ENCODE measurements at regions not wholly inside any gene's neighbourhood (a gene's known extent, or its start where the extent isn't known, plus 50 kb on each side); places are given as distances from the start of the nearest gene placed in this dataset.

DNA sequence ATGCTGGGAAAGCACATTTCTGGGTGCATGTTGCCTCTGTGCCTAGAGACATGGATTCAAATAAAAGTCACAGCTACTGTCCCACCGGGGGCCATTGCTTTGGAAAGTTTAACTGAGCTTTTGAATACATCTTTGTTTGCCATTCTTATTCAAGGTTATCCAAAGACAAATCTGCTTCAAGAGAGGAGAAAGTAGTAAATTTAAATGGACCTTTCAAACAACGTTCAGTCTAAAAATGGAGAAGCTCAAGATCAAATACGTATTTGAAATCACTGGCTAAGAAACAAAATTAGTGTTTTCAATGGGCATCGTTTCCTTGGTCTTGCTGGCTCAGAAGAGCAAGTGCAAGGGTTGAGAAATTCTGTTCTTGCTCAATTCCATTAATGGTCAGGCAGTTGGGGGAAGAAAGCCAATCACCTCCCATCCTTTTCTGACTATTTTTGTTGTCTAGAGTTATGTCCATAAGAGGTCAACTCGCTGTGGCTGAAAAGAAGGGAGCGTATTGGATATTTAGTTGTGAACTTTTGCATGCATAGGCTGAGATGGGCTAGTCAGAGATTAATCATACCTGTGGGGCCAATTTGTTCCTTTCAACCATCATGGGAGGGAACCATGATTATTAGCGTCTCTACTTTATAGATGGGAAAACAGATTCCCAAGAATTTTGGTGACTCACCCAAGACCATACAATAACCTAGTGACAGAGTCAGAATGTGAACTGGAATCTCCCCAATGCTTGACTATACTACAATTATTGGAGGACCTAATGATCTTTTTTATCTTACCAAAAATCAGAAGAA, 276.2 kb upstream of the TNC start:
- no peaks in the 10 kb centered on the region for H3K9me3 ChIP-seq (replicated peaks in 1 of 11)
- no peaks in the 10 kb centered on the region for H4K20me1 ChIP-seq
- peak overlapping the region in 6 of 11 experiments; percentile 2 to 51 (median 30); a peak in 8 of 22 replicates for H3K4me2 ChIP-seq
- no peak overlapping the region for H3K4me3 ChIP-seq
- H3K36me3 ChIP-seq: no peaks in the 10 kb centered on the region
- H3K4me1 ChIP-seq: peaks cover 3 to 13% (median 8%) of the 10 kb centered on the region in 10 experiments; a peak in 12 of 20 replicates
- TF ChIP-seq Cebpa-rat (IDR thresholded peaks at IDR 0.05): no peak
- no peak overlapping the region for H3K27ac ChIP-seq
- H3K27me3 ChIP-seq: no peaks in the 10 kb centered on the region
- H3K9ac ChIP-seq: no peak overlapping the region

DNA sequence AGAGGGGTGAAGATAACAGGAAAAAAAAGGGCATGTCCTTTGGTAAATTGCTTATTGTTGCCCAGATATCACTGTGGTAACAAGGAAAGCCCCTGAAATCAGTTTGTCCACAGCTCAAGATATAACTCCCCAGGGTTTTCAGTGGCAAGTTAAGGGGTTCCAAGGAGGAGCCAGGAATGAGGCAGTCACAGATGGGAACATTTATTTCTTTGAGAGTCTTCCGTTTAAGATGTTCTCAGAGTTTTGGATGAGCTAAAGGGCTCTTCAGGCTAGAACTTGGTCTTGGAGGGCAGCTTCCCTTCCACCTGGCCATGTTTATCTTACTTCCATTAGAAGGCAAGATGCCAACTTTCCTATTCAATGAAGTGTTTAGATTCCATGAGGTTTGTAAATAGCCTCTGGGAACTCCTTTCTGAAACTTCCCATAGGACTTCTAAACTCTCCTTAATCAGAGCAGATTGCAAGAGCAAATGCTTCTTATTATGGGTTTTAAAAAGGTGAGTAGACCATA, 277.6 kb upstream of the TNC start:
- no peak overlapping the region for H3K4me3 ChIP-seq
- no peaks in the 10 kb centered on the region for H4K20me1 ChIP-seq
- H3K9ac ChIP-seq: no peak overlapping the region
- 0 out of 22 replicates have a peak, but pooled peaks cover 0 to 3% (median 0%) of the 10 kb centered on the region in 11 experiments for H3K9me3 ChIP-seq (replicated peaks in 1 of 11)
- no peak for TF ChIP-seq Cebpa-rat (IDR thresholded peaks at IDR 0.05)
- peak overlapping the region in 5 of 11 experiments; percentile 0 to 29 (median 14); a peak in 4 of 22 replicates for H3K4me2 ChIP-seq
- H3K27me3 ChIP-seq: no peaks in the 10 kb centered on the region
- H3K4me1 ChIP-seq: peaks cover 5 to 13% (median 8%) of the 10 kb centered on the region in 10 experiments; a peak in 12 of 20 replicates
- no peaks in the 10 kb centered on the region for H3K36me3 ChIP-seq
- H3K27ac ChIP-seq: no peak overlapping the region

- Histone ChIP-seq H3K36me3 (no peaks in the 10 kb centered on the region), H3K4me2 (peak overlapping the region in 6 of 11 experiments; percentile 0 to 29 (median 12); a peak in 6 of 22 replicates), H3K9me3 (replicated peaks in 1 of 11) (0 out of 22 replicates have a peak, but pooled peaks cover 0 to 3% (median 0%) of the 10 kb centered on the region in 11 experiments), H3K4me1 (peaks cover 5 to 13% (median 8%) of the 10 kb centered on the region in 10 experiments; a peak in 12 of 20 replicates), H4K20me1 (no peaks in the 10 kb centered on the region), H3K27me3 (no peaks in the 10 kb centered on the region), H3K9ac (no peak overlapping the region), H3K27ac (no peak overlapping the region), H3K4me3 (no peak overlapping the region)
- no peak for TF ChIP-seq Cebpa-rat (IDR thresholded peaks at IDR 0.05)
Observed at GRCh38 chr9:115396071-115396529, 278.1 kb upstream of the TNC start.

DNA sequence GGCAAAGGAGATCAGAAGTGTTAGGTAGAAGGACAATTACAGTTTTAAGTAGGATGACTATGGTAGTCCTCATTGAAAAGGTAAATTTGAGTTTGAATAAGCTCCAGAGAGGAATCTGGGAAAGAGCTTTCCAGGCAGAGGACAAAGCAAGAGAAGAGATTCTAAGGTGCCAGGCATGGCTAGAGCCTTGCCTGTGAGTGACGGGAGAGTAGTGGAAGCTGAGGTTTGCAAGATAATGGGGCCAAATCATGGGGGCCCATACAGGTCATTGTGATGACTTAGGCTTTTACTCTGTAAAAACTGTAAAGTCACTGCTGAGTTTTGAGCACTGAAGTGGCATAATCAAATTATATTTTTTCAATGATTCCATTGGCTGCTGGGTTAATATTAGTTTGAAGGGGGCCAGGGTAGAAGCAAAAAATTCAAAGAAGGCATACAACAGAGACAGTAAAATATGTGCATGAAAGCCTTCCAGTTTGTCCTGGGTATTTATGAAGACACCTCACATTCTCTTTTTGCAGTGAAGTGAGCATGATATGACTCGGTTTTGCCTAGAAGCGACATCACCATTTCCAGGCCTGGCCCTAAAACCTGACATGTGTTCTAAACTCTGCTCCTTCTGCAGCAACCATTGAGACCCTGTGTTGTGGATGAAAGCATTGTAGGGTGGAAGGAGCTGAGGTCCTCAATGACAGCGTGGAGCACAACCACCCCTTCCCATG, 279.8 kb upstream of the TNC start:
- H3K9me3 ChIP-seq (replicated peaks in 1 of 11): 0 out of 22 replicates have a peak, but pooled peaks cover 0 to 3% (median 0%) of the 10 kb centered on the region in 11 experiments
- peaks cover 5 to 13% (median 8%) of the 10 kb centered on the region in 10 experiments; a peak in 12 of 20 replicates for H3K4me1 ChIP-seq
- H3K27me3 ChIP-seq: no peaks in the 10 kb centered on the region
- H3K9ac ChIP-seq: no peak overlapping the region
- H3K4me2 ChIP-seq: no peak overlapping the region
- H3K4me3 ChIP-seq: no peak overlapping the region
- H3K27ac ChIP-seq: no peak overlapping the region
- no peak for TF ChIP-seq Cebpa-rat (IDR thresholded peaks at IDR 0.05)
- no peaks in the 10 kb centered on the region for H3K36me3 ChIP-seq
- no peaks in the 10 kb centered on the region for H4K20me1 ChIP-seq

- TF ChIP-seq Cebpa-rat (IDR thresholded peaks at IDR 0.05): no peak
- no peaks in the 10 kb centered on the region for H3K27me3 ChIP-seq
- H3K4me2 ChIP-seq: no peak overlapping the region
- H3K9ac ChIP-seq: no peak overlapping the region
- H3K9me3 ChIP-seq (replicated peaks in 1 of 11): 0 out of 22 replicates have a peak, but pooled peaks cover 0 to 3% (median 0%) of the 10 kb centered on the region in 11 experiments
- no peaks in the 10 kb centered on the region for H4K20me1 ChIP-seq
- H3K4me1 ChIP-seq: peaks cover 5 to 13% (median 7%) of the 10 kb centered on the region in 10 experiments; a peak in 12 of 20 replicates
- no peak overlapping the region for H3K27ac ChIP-seq
- H3K36me3 ChIP-seq: no peaks in the 10 kb centered on the region
- H3K4me3 ChIP-seq: no peak overlapping the region
Observed at GRCh38 chr9:115398313-115398650, 280.3 kb upstream of the TNC start.

GRCh38 chr9:115398996-115399395, 281.0 kb upstream of the TNC start:
- no peaks in the 10 kb centered on the region for H3K27me3 ChIP-seq
- H3K4me1 ChIP-seq: peaks cover 0 to 11% (median 5%) of the 10 kb centered on the region in 10 experiments; a peak in 11 of 20 replicates
- H3K4me2 ChIP-seq: 0 out of 22 replicates have a peak overlapping the region, but pooled peaks of 1 of the 11 experiments have one; percentile 2
- H3K4me3 ChIP-seq: no peak overlapping the region
- H3K36me3 ChIP-seq: no peaks in the 10 kb centered on the region
- H3K9ac ChIP-seq: no peak overlapping the region
- H3K27ac ChIP-seq: no peak overlapping the region
- H3K9me3 ChIP-seq (replicated peaks in 1 of 11): 0 out of 22 replicates have a peak, but pooled peaks cover 0 to 3% (median 0%) of the 10 kb centered on the region in 11 experiments
- no peaks in the 10 kb centered on the region for H4K20me1 ChIP-seq
- no peak for TF ChIP-seq Cebpa-rat (IDR thresholded peaks at IDR 0.05)

- Histone ChIP-seq H4K20me1 (no peaks in the 10 kb centered on the region), H3K36me3 (no peaks in the 10 kb centered on the region), H3K27me3 (no peaks in the 10 kb centered on the region), H3K4me2 (no peak overlapping the region), H3K9ac (no peak overlapping the region), H3K4me1 (peaks cover 0 to 7% (median 4%) of the 10 kb centered on the region in 10 experiments; a peak in 8 of 20 replicates), H3K27ac (no peak overlapping the region), H3K4me3 (no peak overlapping the region), H3K9me3 (replicated peaks in 1 of 11) (0 out of 22 replicates have a peak, but pooled peaks cover 0 to 3% (median 0%) of the 10 kb centered on the region in 11 experiments)
- no peak for TF ChIP-seq Cebpa-rat (IDR thresholded peaks at IDR 0.05)
Observed at GRCh38 chr9:115400796-115401195, 282.8 kb upstream of the TNC start.

DNA sequence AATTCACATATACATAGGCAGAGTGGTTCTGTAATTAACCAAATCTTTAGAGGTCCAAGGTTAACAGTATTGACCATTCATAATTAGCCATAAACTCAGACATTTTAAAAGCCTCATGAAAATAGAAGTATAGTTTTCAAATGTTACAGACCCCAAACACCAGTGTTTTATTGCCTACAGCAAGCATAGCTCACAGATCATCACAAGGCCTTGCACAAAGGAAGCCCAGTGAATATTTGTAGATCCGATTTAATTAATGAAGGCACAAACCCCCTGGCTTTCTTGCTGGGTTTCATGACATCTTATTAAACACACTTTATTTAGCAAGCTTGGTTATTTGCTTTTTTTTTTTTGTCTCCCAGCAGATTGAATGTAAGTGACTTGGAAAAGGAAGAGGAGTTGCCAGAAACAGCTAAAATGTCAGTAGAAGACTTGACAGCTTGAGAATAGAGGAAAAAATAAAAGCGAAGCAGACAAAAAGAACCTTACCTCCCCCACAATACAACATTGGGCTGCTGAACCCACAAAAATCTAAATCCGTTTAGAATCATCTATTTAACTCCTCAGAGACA, 283.9 kb upstream of the TNC start:
- Histone ChIP-seq H3K27ac (no peak overlapping the region), H3K9me3 (replicated peaks in 1 of 11) (0 out of 22 replicates have a peak, but pooled peaks cover 0 to 3% (median 0%) of the 10 kb centered on the region in 11 experiments), H3K27me3 (no peaks in the 10 kb centered on the region), H3K4me2 (no peak overlapping the region), H3K4me3 (no peak overlapping the region), H3K9ac (no peak overlapping the region), H3K36me3 (no peaks in the 10 kb centered on the region), H3K4me1 (peaks cover 0 to 5% (median 0%) of the 10 kb centered on the region in 10 experiments; a peak in 3 of 20 replicates), H4K20me1 (no peaks in the 10 kb centered on the region)
- no peak for TF ChIP-seq Cebpa-rat (IDR thresholded peaks at IDR 0.05)

Data from BLaER1 treated with 17β-estradiol and CSF1 and Interleukin-3, amounts not matched to agents 10 nM and 100 nM (cell line).